Ovary (tissue), 3 donors: ENCODE measurements at regions not wholly inside any gene's neighbourhood (a gene's known extent, or its start where the extent isn't known, plus 50 kb on each side); places are given as distances from the start of the nearest gene placed in this dataset.

Experiments
- EP300 ChIP-seq: sonication (generic); formaldehyde crosslinking; IDR thresholded peaks from one replicate; pipeline ENCODE4 v1.6.1; 2017; ENCODE audit warnings: antibody characterized with exemption
- POLR2A ChIP-seq: fragments of 450-650 bp; IDR thresholded peaks from one replicate; pipeline ENCODE4 v1.6.1; 2017; ENCODE audit warnings: antibody characterized with exemption, mild to moderate bottlenecking, moderate library complexity
- TF ChIP-seq, protein P1 (sequence below), 3 donors: fragments of 450-650 bp in 2 of 3; fragments of 200-600 bp in 1 of 3; IDR thresholded peaks; one replicate each; pipeline versions ENCODE4 v1.5.1 to v1.8.0; 2016 to 2022; ENCODE audit warnings: antibody characterized with exemption in 3 of 3, mild to moderate bottlenecking in 1 of 3
- donor health status: DM: no; HTN: no; CAD: no.

- TF ChIP-seq POLR2A: no peak
- TF ChIP-seq, protein P1, sequence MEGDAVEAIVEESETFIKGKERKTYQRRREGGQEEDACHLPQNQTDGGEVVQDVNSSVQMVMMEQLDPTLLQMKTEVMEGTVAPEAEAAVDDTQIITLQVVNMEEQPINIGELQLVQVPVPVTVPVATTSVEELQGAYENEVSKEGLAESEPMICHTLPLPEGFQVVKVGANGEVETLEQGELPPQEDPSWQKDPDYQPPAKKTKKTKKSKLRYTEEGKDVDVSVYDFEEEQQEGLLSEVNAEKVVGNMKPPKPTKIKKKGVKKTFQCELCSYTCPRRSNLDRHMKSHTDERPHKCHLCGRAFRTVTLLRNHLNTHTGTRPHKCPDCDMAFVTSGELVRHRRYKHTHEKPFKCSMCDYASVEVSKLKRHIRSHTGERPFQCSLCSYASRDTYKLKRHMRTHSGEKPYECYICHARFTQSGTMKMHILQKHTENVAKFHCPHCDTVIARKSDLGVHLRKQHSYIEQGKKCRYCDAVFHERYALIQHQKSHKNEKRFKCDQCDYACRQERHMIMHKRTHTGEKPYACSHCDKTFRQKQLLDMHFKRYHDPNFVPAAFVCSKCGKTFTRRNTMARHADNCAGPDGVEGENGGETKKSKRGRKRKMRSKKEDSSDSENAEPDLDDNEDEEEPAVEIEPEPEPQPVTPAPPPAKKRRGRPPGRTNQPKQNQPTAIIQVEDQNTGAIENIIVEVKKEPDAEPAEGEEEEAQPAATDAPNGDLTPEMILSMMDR (IDR thresholded peaks at IDR 0.05): no peak
- TF ChIP-seq EP300: no peak
These were observed 92.7 kb upstream of the AFDN start for GRCh38 chr6:167733740-167734661.
